ENCODE measurements at regions not wholly inside any gene's neighbourhood (a gene's known extent, or its start where the extent isn't known, plus 50 kb on each side); places are given as distances from the start of the nearest gene placed in this dataset.

DNA sequence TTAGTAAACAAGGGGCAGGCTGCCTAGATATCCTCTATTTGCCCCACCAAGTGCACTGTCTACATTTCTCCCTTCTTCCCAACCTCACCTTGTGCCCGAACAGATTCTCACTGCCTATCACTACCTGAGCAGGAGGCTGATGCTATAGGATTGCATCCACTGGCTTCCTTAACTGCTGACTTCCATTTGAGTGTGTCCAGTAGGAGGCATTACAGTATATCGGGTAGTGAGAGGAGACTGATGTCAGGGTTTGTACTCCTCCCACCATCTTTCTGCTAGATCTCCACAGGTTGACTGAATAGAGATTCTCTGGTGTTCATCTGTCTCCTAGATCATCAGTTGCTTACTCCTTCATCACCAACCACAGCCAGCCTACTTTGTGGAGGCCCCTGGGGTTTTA lies 796.3 kb downstream of the LRRIQ3 start:
- DNase-seq, result no peak
- H3K9me2 ChIP-seq (ENCODE audit: insufficient read depth), result no peaks in the 10 kb centered on the region
- no peaks in the 10 kb centered on the region for H3F3A ChIP-seq (ENCODE audit: insufficient read depth, low read depth)
- no peak overlapping the region for H3K4me2 ChIP-seq
- POLR2A ChIA-PET (ENCODE audit: unreplicated experiment), result no interaction called here
- no peaks in the 10 kb centered on the region for H3K79me2 ChIP-seq (ENCODE audit: low read depth)
- H2AFZ ChIP-seq, result no peak overlapping the region
- H3K27me3 ChIP-seq (ENCODE audit: insufficient read depth, low read depth), result no peaks in the 10 kb centered on the region
- CTCF ChIA-PET, result no interaction called here
- no TSS peak for BruUV-seq (replicated peaks)
- intact Hi-C loops (cut with micrococcal nuclease; ENCODE audit: unreplicated experiment), result no loop called here
- no peaks in the 10 kb centered on the region for H3K9me3 ChIP-seq (ENCODE audit: insufficient read depth, low read depth)
- H3K27ac ChIP-seq, result no peak overlapping the region
- H3K4me1 ChIP-seq (replicated peaks; ENCODE audit: insufficient read depth), result no peaks in the 10 kb centered on the region
- no peaks in the 10 kb centered on the region for H3K36me3 ChIP-seq (ENCODE audit: low read depth)
- TF ChIP-seq CTCF (conservative IDR thresholded peaks at IDR 0.05) (no peak), EZH2 (IDR thresholded peaks at IDR 0.05; ENCODE audit: low read depth) (no peak)
- H4K20me1 ChIP-seq (ENCODE audit: insufficient read depth), result no peaks in the 10 kb centered on the region
- no peak overlapping the region for H3K4me3 ChIP-seq

GRCh38 chr1:73382966-73383365 lies 815.0 kb downstream of the LRRIQ3 start:
- no peaks in the 10 kb centered on the region for H3K4me1 ChIP-seq (replicated peaks; ENCODE audit: insufficient read depth)
- CTCF ChIA-PET, result no interaction called here
- no peaks in the 10 kb centered on the region; the same call in 1 of the 2 replicates for H4K20me1 ChIP-seq (ENCODE audit: insufficient read depth)
- intact Hi-C loops (cut with micrococcal nuclease; ENCODE audit: unreplicated experiment), result no loop called here
- H3K4me3 ChIP-seq, result no peak overlapping the region
- H3K27ac ChIP-seq, result no peak overlapping the region
- no peaks in the 10 kb centered on the region for H3K9me3 ChIP-seq (ENCODE audit: insufficient read depth, low read depth)
- TF ChIP-seq CTCF (conservative IDR thresholded peaks at IDR 0.05) (no peak), EZH2 (IDR thresholded peaks at IDR 0.05; ENCODE audit: low read depth) (no peak)
- H3K27me3 ChIP-seq (ENCODE audit: insufficient read depth, low read depth), result no peaks in the 10 kb centered on the region
- POLR2A ChIA-PET (ENCODE audit: unreplicated experiment), result no interaction called here
- no TSS peak for BruUV-seq (replicated peaks)
- no peak for DNase-seq
- H2AFZ ChIP-seq, result no peak overlapping the region
- H3F3A ChIP-seq (ENCODE audit: insufficient read depth, low read depth), result no peaks in the 10 kb centered on the region
- H3K9me2 ChIP-seq (ENCODE audit: insufficient read depth), result no peaks in the 10 kb centered on the region
- H3K79me2 ChIP-seq (ENCODE audit: low read depth), result no peaks in the 10 kb centered on the region
- H3K4me2 ChIP-seq, result no peak overlapping the region
- no peaks in the 10 kb centered on the region for H3K36me3 ChIP-seq (ENCODE audit: low read depth)

DNA sequence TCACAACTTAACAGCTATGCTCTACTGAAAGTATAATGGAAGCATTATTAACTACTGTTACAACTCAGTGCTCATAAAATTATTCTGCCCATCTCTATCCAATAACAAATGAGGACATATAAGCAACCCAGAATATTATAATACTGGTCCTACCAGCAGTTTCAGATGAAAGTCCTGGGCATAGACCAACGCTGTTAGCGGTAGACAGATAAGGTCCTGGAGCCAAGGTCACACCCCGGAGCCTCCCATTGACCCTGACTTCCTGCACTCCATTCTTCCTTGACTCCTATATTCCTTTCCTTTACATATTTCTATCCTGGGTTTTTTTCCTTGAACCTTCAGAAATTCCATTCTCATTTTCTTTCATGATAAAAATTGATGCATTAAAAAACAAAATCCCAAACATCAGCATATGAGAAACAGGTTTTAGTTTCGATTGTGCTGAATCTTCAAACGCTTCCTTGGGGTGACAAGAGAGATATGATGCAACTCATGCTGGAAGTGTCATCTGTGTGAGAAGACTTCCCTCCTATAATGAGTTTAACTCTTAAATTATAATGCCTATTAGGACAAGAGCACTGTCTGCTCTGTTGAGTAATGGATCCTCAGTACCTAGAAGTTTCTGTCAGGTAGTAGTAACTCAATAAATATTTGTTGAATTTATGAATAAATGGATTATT lies 831.1 kb downstream of the LRRIQ3 start:
- no peak for DNase-seq
- POLR2A ChIA-PET (ENCODE audit: unreplicated experiment), result no interaction called here
- H3K4me2 ChIP-seq, result no peak overlapping the region
- H3K79me2 ChIP-seq (ENCODE audit: low read depth), result no peaks in the 10 kb centered on the region
- no peaks in the 10 kb centered on the region for H3K4me1 ChIP-seq (replicated peaks; ENCODE audit: insufficient read depth)
- H4K20me1 ChIP-seq (ENCODE audit: insufficient read depth), result no peaks in the 10 kb centered on the region
- no TSS peak for BruUV-seq (replicated peaks)
- H3K4me3 ChIP-seq, result no peak overlapping the region
- no peaks in the 10 kb centered on the region for H3K9me2 ChIP-seq (ENCODE audit: insufficient read depth)
- H3F3A ChIP-seq (ENCODE audit: insufficient read depth, low read depth), result no peaks in the 10 kb centered on the region
- H3K27me3 ChIP-seq (ENCODE audit: insufficient read depth, low read depth), result no peaks in the 10 kb centered on the region
- no peak overlapping the region for H3K27ac ChIP-seq
- CTCF ChIA-PET, result no interaction called here
- intact Hi-C loops (cut with micrococcal nuclease; ENCODE audit: unreplicated experiment), result no loop called here
- no peak overlapping the region for H2AFZ ChIP-seq
- no peaks in the 10 kb centered on the region for H3K36me3 ChIP-seq (ENCODE audit: low read depth)
- H3K9me3 ChIP-seq (ENCODE audit: insufficient read depth, low read depth), result no peaks in the 10 kb centered on the region
- no peak for TF ChIP-seq EZH2 (IDR thresholded peaks at IDR 0.05; ENCODE audit: low read depth)
- no peak for TF ChIP-seq CTCF (conservative IDR thresholded peaks at IDR 0.05)

Measured in PC-9 (cell line).